NOMO-1 treated with dmso at 0.1 percent for 144 hours (cell line): ENCODE measurements at regions not wholly inside any gene's neighbourhood (a gene's known extent, or its start where the extent isn't known, plus 50 kb on each side); places are given as distances from the start of the nearest gene placed in this dataset.
A peak's percentile ranks its signal among the peaks of the same experiment; 100 is the strongest.

Experiments used
- DNase-seq: peaks from one replicate; lab custom pipeline; 2025; ENCODE audit not compliant: unreplicated experiment; lab: John Stamatoyannopoulos, UW

DNA sequence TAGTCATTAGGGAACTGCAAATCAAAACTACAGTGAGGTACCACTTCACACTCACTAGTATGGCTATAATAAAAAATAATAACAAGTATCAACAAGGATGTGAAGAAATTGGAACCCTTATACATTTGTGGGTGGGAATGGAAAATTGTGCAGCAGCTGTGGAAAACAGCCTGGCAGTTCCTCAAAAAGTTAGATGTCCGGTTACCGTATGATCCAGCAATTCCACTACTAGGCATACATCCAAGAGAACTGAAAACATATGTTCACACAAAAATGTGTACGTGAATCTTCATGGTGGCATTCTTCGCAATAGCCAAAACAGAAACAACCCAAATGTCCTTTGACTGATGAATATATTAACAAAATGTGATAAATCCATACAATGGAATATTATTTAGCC, 187.9 kb upstream of the LYSMD4 start:
- no peak for DNase-seq

DNA sequence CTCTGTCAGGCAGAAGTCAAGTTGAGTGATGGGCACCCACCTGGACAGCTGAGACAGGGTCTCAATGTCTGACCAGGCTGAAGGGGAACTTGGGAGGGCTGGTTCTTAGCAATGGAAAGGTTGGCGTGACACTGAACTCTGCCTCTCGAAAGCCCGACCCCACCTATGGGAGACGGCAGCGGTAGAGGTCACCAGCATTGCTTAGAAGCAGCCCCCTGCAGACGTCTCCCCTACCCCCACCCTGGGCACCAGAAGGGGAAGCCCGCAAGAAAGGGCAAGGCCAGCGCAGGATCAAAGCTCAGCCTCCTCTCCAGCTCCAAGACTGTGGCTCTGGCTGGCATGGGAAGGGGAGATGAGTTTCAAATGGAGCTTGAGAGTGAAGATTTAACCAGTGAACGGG, 184.8 kb upstream of the LYSMD4 start:
- no peak for DNase-seq

DNA sequence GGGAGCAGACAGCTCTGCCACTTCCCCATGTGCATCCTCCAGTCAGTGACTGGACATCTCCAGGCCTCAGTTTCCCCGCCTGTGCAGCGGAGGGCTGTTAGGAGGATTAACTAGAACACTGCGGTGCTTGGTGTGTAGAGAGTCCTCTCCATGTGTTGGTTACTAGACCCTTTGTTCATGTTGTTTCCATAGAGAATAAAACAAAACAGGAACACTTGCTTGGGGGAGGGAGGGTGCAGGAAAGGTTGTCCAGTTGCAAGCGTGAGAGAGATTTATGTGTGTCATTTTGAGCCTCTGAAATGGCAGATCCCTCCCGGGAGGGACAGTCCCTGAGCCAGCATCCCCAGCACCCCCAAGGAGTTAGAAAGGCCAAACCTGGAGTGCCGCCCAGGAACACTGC, 184.0 kb upstream of the LYSMD4 start:
- no peak for DNase-seq

DNA sequence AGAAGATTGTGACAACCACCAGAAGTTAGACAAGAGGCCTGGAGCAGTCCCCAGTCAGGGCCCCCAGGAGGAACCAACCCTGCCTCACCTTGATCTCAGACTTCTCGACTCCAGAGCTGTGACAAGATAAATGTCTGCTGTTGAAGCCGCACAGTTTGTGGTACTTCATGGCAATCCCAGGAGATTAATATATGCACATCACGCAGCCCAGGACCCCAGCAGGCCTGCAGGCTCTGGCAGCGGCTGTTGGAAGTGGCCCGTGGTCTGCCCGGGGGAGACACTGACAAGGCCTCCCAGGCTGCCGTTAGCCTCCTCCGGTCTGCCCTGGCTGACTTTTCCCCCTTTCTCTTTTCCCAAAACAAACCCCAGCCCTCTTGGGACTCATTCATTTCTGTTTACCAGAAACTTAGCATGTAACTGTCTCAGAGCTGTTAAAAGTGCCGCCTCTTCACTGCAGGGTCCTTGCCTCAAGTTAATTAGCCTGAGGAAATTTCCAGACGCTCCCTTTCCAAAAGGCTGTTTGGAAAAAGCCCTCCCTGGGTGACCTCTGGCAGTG, 183.5 kb upstream of the LYSMD4 start:
- DNase-seq, result no peak

DNA sequence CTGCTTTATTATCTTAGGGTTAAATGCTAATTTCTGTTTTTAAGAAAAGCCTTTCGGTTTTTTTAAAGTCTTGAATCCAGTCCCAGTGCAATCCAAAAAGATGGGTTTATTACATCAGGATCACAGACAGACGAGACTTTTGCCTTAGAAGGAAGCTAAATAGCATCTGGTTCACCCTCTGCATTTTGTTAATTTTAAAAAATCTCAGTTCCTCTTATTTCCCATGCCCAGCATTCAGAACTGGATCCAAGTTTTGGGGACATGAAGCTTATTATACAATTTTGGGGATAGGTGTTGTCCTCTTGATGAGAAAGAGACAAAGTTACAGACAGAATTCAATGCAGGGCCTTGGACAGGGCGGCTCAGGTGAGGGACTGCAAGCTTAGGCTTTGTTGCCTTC, 181.5 kb upstream of the LYSMD4 start:
- no peak for DNase-seq

DNA sequence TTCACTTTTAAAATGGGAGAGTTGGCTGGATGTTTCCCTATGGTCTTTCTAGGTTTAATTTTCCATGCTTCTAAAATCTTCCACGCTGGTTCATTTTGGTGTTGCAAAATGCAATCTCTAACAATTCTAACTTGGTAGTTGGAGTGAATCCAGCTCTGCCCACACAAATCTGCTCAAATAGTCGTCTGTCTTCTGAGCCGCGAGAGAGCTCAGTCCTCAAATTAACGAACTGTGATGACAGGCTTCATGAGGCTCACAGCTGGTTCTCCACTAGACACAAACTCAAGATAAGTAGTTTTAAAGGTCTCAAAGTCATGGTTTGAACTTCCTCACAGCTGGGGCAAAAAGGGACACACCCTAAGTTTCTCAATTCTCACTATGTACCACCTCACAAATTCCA, 178.6 kb upstream of the LYSMD4 start:
- peak; percentile 42 for DNase-seq

DNA sequence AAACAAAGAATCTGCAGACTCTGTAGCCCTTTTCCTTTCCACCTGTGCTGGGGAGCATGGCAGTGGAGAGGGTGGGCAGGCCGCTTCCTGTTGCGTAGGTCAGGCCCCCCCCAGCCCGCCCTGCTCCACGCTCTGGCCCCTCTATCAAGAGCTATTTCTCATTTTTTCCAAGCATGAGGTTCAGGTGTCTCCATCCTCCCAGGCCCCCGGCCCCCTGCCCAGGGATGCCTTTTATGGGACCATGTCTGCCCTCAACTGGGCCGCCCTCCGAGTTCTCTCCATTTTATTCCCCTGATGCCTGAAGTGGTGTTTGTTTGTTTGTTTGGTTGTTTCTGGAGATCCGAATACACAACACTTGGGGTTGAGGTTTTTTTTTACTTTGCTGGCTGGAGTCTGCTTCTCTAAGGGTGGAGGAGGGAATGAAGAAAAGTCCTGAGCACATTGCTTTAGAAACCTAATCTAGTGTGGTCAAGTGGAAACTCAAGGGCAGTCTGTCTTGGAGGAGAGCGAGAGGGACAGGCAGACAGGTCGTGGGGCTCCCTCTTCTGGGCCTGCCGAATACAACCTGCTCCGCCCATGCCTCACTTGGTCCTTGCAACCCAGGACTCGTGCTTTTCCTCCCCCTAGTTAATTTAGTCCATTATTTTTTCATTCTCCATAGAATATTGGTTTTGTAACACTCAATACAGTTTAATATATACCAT, 176.5 kb upstream of the LYSMD4 start:
- no peak for DNase-seq

DNA sequence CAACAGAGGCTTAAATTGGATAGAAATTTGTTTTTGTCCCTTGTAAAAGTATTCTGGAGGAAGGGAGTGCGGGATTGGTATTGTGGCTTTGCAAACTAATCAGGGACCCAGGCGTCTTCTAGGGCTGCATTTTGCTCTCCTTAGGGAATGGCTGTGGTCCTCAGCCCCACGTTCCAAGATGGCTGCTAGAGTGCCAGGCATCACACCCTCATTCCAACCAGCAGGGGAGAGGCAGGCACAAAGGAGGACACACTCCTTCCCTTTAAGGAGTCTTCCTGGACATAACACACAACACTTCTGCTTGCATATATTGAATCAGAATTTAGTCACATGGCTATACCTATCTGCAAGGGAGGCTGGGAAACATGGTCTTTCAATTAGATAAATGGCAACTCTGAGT, 174.5 kb upstream of the LYSMD4 start:
- DNase-seq, result no peak

DNA sequence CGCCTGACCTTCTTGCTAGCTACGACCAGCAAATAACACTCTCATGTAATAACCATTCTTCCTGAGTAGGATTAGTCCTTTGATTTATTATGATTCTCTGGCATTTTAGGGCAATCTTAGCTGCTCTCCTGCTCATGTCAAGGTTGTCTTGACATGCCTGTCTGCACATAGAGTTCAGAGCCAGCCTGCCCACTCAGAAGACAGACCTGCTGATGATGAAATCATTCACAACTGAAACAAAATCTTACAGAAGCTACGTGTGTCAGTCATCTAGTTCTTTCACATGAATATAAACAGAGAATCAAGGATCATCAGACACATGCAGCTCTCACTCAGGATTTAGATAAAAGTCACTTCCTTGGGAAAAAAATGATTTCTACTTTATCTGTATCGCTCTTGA, 173.6 kb upstream of the LYSMD4 start:
- DNase-seq, result no peak

DNA sequence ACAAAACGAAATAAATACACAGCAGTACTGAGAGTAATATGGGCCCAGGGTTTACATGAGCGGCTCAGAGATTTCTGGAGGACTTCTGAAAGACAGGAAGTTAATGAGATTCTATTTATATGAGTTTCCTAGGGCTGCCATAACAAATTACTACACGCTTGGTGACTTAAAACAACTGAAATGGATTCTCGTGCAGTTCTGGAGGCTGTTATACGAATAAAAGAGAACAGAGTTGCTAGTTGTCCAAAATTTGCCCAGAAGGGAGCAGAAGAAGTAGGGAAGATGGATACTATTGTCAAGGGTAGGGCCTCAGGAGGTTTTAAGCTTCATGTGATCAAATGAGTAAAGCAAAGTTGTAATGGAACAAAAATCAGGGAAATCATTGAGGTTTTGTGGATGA, 173.1 kb upstream of the LYSMD4 start:
- no peak for DNase-seq

DNA sequence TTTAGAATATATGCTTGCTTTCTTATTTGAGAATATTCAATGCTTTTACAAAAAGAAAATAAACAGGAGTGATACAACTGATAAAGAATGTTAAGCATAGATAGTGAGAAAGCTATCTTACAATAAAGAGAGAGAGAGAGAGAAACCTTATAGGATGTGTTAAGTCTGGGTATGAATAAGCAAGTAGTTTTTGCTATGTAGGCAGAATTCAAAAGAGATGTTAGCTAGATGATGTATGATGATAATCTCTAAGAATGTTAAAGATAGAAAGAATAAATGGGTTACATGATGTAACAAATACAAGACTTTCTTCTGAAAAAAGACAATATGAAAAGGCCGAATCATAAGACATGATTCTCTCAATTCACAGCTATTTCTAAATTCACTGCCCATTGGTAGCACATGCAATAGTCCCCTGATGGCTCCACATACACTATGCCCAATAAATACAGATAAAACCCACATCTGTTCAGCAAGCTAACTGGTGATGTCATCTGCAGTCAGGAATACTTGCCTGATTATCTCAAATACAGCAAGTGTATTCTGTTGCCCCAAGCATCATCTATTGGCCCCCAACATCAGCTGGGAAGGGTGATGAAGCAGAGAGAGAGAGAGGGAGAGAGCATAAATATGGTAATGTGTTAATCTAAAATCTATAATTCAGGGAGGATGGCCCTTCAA, 169.2 kb upstream of the LYSMD4 start:
- no peak for DNase-seq

DNA sequence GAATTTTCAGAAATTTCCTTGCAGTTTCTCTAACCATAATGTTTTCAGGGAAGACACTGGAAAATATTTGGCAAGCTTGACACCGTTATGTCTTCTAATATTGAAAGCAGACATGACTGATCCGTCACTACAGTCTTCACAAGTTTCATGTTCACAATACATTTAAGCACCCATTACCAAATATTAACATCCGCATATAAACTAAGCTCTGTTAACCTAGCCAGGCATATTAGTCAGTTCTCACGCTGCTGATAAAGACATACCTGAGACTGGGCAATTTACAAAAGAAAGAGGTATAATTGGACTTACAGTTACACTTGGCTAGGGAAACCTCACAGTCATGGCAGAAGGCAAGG, 162.7 kb upstream of the LYSMD4 start:
- DNase-seq, result no peak

DNA sequence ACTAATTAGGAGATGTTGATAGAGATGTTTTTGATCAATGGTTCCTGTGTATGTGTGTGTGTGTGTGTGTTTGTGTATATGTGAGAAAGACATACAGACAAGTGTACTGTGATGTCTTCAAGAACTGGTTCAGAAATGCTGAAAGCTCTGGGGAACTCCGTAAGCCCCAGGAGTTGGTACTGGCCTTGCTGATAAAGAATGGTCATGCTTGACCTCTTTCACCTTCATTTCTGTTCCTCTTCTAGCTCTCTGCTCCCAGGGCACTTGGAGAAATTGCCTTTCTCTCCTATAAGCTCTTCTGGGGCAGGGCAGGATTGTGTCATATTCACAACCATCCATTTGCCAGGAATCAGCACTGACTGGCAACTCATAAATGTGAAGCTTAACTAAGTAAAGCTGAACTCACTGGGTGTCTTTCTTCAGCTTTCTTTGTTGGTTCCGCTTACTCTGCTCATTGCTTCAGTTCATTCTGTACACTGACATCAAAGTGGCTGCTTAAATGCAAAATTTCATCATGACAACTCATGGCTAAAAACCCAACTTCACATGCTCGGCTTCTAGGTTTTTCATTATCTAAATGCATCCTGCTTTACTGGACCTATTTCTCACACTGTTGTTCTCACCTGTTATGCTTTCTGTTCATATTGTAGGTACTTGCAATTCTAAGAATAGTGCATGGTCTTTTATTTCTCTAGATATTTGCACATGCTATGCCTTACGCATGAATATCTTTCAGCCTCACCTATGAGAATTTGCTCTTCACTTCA, 162.1 kb upstream of the LYSMD4 start:
- no peak for DNase-seq

DNA sequence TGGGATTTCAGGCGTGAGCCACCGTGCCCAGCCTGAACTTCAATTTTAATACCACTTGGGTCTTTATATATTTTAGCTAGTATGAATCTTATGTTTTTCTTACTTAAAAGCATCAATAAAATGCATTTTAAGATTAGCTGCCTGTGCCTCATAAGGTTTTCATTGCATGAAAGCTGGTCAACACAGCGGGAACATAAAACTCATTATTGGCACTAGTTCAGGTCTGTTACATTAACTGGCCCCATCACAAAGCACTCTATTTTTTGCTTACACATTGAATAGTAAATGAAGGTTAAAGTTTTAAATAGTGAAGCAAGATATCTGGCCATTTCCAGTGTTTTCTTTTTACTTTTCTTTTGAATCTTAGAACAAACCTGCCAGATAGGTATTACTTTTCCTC, 145.6 kb upstream of the LYSMD4 start:
- no peak for DNase-seq

DNA sequence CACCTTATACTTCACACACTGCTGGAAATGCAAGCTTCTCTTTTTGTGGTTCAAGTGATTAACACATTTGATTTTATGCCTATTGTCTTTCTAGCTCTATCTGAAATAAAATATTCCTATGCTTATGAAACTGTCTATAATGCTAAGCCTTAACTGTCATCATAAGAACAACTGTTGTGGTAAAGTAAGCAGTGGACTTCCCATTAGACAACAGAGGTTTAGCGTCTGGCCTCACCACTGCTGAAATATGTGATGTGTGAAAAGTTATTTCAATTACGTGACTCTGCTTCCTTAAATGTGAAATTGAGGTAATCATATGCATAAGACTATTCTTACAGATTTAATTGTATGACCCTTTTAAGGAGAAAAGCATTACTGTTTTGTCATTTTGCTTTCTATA, 140.2 kb upstream of the LYSMD4 start:
- no peak for DNase-seq

DNA sequence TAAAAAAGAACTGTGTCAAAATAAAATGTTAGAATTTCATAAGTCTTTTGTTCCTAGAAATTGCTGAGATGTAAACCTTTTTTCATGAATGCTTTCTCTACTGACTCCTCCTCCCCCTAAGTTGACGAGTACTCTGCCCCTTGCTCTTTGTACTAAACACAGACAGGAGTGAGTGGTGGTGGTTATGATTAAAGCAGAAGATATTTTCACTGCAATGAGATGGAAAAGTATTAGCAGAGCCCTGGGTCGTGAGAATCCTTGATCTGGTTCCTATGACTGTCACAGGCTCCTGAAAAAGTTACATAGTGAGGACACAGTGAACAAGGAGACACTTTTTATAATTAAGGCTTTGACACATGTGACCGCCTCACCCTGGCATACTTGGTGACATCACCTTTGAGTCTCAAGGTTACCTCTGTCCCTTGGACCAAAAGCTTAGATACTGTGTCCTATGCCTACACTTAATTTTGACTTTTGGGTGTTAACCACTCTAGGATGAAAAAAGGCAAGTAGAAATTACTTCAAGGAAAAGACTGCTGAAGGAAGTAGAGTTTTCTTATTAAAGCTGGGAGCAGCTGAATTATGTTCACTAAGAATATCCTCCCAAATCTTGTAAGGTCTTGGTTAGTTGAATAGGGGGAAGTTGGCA, 130.4 kb upstream of the LYSMD4 start:
- DNase-seq, result no peak

DNA sequence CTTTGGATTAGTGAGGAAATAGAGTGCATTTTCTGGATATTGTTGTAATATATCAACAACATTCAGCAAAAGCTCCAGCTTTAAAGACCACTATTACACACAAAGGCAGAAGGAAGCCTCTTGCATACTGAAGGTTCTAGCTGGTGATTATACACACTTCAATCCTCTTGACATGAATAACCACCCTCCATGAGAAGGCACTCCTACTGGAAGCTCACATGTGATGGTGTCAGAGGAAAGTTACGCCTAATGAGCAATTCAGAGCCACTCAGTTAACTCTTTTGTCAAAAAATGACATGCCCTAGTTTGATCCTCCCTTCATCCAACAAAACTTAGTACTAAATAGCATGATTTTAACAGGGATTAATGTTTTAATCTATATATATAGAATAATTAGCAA, 124.6 kb upstream of the LYSMD4 start:
- DNase-seq, result no peak

DNA sequence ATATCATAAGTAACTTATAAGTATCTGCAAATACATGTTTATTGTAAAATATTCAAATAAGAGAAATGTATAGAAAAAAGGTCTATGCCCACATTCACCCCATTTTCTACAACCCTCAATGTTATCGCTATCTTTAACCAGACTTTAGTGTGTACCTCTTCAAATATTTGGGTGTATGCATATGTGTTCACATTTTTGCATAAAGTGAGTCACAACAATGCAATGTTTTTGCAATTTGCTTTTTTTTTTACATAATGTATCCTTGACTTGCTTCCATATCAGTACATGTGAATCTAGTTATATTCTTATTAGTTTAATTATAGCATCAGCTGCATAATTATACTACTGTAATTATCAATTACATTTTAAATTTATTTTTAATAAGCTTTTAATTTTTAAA, 117.3 kb upstream of the LYSMD4 start:
- DNase-seq, result no peak

DNA sequence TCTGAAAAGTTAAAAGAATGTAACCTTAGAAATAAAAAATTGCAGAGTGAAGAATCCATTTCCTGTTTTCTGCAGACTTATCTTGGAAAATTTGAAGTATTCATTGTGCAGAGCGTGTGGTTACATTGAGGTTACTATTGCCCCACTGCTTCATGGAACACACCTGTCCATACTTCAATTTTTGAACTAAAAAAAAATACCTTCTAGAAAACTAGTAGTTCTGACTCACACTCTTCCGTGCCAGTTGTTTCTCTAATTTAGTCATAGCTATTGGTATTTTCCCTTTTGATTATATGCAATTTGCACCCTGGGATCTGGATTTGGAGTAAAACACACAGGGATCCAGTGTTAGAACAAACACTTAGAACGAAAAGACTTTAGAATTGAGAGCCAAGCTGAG, 111.8 kb upstream of the LYSMD4 start:
- no peak for DNase-seq

DNA sequence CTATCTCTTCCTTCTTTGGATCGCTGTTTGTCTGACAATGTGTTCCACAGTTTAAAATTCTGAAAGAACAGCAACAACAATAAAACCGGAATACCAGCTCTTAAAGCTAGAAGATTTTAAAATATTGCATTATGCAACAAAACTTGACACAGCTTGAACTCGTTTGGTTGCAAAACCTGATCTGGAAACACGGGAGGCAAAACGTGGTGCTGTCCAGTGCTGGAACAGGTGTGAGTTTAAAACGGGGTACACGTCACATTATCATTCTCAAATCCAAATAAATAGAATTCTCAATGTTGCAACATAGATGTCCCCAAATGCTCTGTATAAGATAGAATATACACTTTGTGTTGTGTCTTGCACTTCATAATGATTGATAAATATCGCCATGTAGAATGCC, 110.9 kb upstream of the LYSMD4 start:
- no peak for DNase-seq

DNA sequence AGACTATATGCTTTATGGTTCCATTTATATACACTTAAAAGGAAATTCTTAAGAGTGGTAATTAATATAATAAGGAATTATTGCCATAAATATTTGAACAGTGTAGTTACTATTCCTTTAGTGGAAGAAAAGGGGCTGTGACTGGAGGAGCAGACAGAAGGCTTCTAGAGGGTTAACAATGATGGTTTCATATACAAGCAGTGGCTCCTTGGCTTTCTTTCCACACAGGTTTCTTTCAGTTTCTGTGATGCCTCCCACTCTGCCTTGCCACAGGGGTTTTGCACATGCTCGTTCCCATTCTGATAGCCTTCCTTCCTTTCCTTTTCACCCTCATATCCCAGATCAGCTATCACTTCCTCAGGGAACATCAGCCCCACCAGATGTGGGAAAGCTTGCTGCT, 108.8 kb upstream of the LYSMD4 start:
- DNase-seq, result no peak
